Pancreas (tissue), 10 donors: ENCODE measurements at regions not wholly inside any gene's neighbourhood (a gene's known extent, or its start where the extent isn't known, plus 50 kb on each side); places are given as distances from the start of the nearest gene placed in this dataset.

Experiments used
- ATAC-seq, 4 donors: fragments of 200-7000 bp; cut with Tn5 transposase; one replicate each; pipeline versions ENCODE4 v1.8.0 to v1.9.1; 2020; ENCODE audit warnings: mild to moderate bottlenecking in 4 of 4, moderate library complexity in 4 of 4
- DNase-seq, 6 donors: peaks; one replicate each; pipeline ENCODE4 v3.0.0-alpha.2; 2020
- FAIRE-seq: peaks from 2 replicates; lab custom pipeline; 2012; peaks lifted over from hg19 to GRCh38; lab: Jason Lieb, UNC
- H3K27ac ChIP-seq, 4 donors: fragments of 200-600 bp; sonication (generic); 1 replicate in 3 of 4; 2 replicates in 1 of 4; pipeline versions ENCODE4 v1.5.0 to v1.8.0; 2020
- H3K27me3 ChIP-seq, 4 donors: fragments of 200-600 bp; one replicate each; pipeline ENCODE4 v1.8.0; 2021
- H3K36me3 ChIP-seq, 3 donors: fragments of 200-600 bp; sonication (generic) in 1 of 3; one replicate each; pipeline versions ENCODE4 v1.5.0 to v1.8.0; 2020 to 2021
- H3K4me1 ChIP-seq, 3 donors: fragments of 200-600 bp; one replicate each; pipeline ENCODE4 v1.8.0; 2021
- H3K4me3 ChIP-seq, 4 donors: fragments of 200-600 bp; sonication (generic) in 2 of 4; one replicate each; pipeline versions ENCODE4 v1.5.0 to v1.8.0; 2020 to 2021
- H3K9me3 ChIP-seq, 4 donors: fragments of 200-600 bp; one replicate each; pipeline ENCODE4 v1.8.0; 2021
- CTCF ChIP-seq, 4 donors: fragments of 200-600 bp; sonication (generic) in 3 of 4; IDR thresholded peaks; one replicate each; pipeline versions ENCODE4 v1.5.0 to v1.8.0; 2021; ENCODE audit warnings: antibody characterized with exemption in 4 of 4
- WGBS, 2 donors: extraction: QIAGEN DNeasy Blood & Tissue Kit; methylation state at CpG; one replicate each; pipeline ENCODE4 v1.1.7; 2013; 5-methylcytosine and 5-hydroxymethylcytosine counted together
- intact Hi-C, 3 donors: fragments of 100-400 bp; cut with DNase I; formaldehyde crosslinking; loops; one replicate each; pipeline versions ENCODE4 v1.11.1 to v1.14.2; 2022
- donor health status: healthy with polysubstance abuse.
- donor health status: DM: no; HTN: no; CAD: no; lungs with moderate emphysema.
- donor health status: DM: no; HTN: no; CAD: no.
- donor health status: control.
- donor health status: control.
- donor health status: Bipolar disorder and iron deficiency.
- donor health status: DM: yes; HTN: yes; CAD: no.
- donor health status: DM: no; HTN: no; CAD: no.
- donor health status: DM: no; HTN: no; CAD: no.
- donor health status: DM: yes; HTN: yes; CAD: no.

GRCh38 chr5:145204743-145205142 lies 630.4 kb downstream of the PRELID2 start:
- WGBS, 2 donors: 36 to 45% methylated on average over 2 of the region's 2 CpGs
- intact Hi-C loops: no loop called here
- no peaks in the 10 kb centered on the region for H3K36me3 ChIP-seq
- DNase-seq (peak in 1 of 6 donors; percentile 34), FAIRE-seq (no peak), ATAC-seq (no peak)
- no peak overlapping the region for H3K27ac ChIP-seq
- H3K4me1 ChIP-seq: no peaks in the 10 kb centered on the region
- H3K4me3 ChIP-seq: no peak overlapping the region
- H3K27me3 ChIP-seq: no peaks in the 10 kb centered on the region
- no peak for TF ChIP-seq CTCF (IDR thresholded peaks at IDR 0.05)
- no peaks in the 10 kb centered on the region for H3K9me3 ChIP-seq

- H3K4me3 ChIP-seq: no peak overlapping the region
- no peak for TF ChIP-seq CTCF (IDR thresholded peaks at IDR 0.05)
- ATAC-seq (no peak), FAIRE-seq (no peak), DNase-seq (no peak)
- no peaks in the 10 kb centered on the region for H3K4me1 ChIP-seq
- no peaks in the 10 kb centered on the region for H3K9me3 ChIP-seq
- H3K27ac ChIP-seq: no peak overlapping the region
- no peaks in the 10 kb centered on the region for H3K27me3 ChIP-seq
- H3K36me3 ChIP-seq: no peaks in the 10 kb centered on the region
- intact Hi-C loops: no loop called here
- 45 to 93% methylated on average over 2 of the region's 2 CpGs for WGBS, 2 donors
These were observed 631.9 kb downstream of the PRELID2 start for GRCh38 chr5:145203193-145203592.

GRCh38 chr5:145198525-145199260 lies 636.4 kb downstream of the PRELID2 start:
- FAIRE-seq (no peak), DNase-seq (no peak), ATAC-seq (no peak)
- no peak for TF ChIP-seq CTCF (IDR thresholded peaks at IDR 0.05)
- Histone ChIP-seq H3K9me3 (no peaks in the 10 kb centered on the region), H3K27ac (no peak overlapping the region), H3K4me1 (no peaks in the 10 kb centered on the region), H3K36me3 (no peaks in the 10 kb centered on the region), H3K4me3 (no peak overlapping the region), H3K27me3 (no peaks in the 10 kb centered on the region)
- intact Hi-C loops: no loop called here
- WGBS, 2 donors: 89 to 92% methylated on average over 1 of the region's 1 CpG

- 64 to 77% methylated on average over 4 of the region's 4 CpGs for WGBS, 2 donors
- H3K27me3 ChIP-seq: no peaks in the 10 kb centered on the region
- no peaks in the 10 kb centered on the region for H3K36me3 ChIP-seq
- no peak overlapping the region for H3K4me3 ChIP-seq
- no peak overlapping the region for H3K27ac ChIP-seq
- DNase-seq (no peak), ATAC-seq (no peak), FAIRE-seq (no peak)
- intact Hi-C loops: no loop called here
- no peak for TF ChIP-seq CTCF (IDR thresholded peaks at IDR 0.05)
- no peaks in the 10 kb centered on the region for H3K9me3 ChIP-seq
- no peaks in the 10 kb centered on the region for H3K4me1 ChIP-seq
These were observed 645.4 kb downstream of the PRELID2 start for GRCh38 chr5:145189746-145190145.

- WGBS, 2 donors: 89 to 91% methylated on average over 5 of the region's 5 CpGs
- intact Hi-C loops: no loop called here
- FAIRE-seq (no peak), ATAC-seq (no peak), DNase-seq (no peak)
- Histone ChIP-seq H3K36me3 (no peaks in the 10 kb centered on the region), H3K4me3 (no peak overlapping the region), H3K27ac (no peak overlapping the region), H3K9me3 (no peaks in the 10 kb centered on the region), H3K27me3 (no peaks in the 10 kb centered on the region), H3K4me1 (no peaks in the 10 kb centered on the region)
- no peak for TF ChIP-seq CTCF (IDR thresholded peaks at IDR 0.05)
These were observed 654.8 kb downstream of the PRELID2 start for GRCh38 chr5:145180371-145180770.
